ENCODE measurements at regions not wholly inside any gene's neighbourhood (a gene's known extent, or its start where the extent isn't known, plus 50 kb on each side); places are given as distances from the start of the nearest gene placed in this dataset.
A peak's percentile ranks its signal among the peaks of the same experiment; 100 is the strongest.

DNA sequence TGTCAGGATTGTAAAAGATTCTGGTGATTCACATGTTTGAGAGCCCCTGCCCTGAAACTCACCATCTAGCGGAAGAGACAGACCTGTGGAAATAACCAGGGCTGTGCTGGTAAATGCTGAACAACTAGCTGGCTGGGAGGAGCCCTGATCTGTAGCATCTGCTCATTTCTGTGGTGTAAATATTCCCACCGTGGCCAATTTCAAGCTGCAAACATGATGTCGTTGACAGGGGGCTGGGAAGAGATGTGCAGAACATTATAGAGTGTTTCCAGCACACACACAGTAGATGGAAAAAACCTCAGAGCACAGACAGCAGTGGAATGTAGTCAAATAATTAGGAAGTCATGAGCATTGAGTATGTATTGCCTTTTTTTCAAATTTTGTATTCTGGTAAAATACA lies 138.2 kb downstream of the PHETA1 start:
- no peak for DNase-seq (ENCODE audit: low spot score, unreplicated experiment)
- H3K4me3 Mint-ChIP-seq (ENCODE audit: low read depth), result no peak overlapping the region
- H3K27me3 Mint-ChIP-seq, result no peaks in the 10 kb centered on the region
- H3K4me1 Mint-ChIP-seq (ENCODE audit: low read depth), result no peaks in the 10 kb centered on the region
- H3K36me3 Mint-ChIP-seq (ENCODE audit: insufficient read depth), result peaks cover 13% of the 10 kb centered on the region
- no peaks in the 10 kb centered on the region for H3K9me3 Mint-ChIP-seq (ENCODE audit: low read depth)
- H3K27ac Mint-ChIP-seq, result no peak overlapping the region
- TF ChIP-seq, protein P1, sequence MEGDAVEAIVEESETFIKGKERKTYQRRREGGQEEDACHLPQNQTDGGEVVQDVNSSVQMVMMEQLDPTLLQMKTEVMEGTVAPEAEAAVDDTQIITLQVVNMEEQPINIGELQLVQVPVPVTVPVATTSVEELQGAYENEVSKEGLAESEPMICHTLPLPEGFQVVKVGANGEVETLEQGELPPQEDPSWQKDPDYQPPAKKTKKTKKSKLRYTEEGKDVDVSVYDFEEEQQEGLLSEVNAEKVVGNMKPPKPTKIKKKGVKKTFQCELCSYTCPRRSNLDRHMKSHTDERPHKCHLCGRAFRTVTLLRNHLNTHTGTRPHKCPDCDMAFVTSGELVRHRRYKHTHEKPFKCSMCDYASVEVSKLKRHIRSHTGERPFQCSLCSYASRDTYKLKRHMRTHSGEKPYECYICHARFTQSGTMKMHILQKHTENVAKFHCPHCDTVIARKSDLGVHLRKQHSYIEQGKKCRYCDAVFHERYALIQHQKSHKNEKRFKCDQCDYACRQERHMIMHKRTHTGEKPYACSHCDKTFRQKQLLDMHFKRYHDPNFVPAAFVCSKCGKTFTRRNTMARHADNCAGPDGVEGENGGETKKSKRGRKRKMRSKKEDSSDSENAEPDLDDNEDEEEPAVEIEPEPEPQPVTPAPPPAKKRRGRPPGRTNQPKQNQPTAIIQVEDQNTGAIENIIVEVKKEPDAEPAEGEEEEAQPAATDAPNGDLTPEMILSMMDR (IDR thresholded peaks at IDR 0.05; ENCODE audit: unreplicated experiment), result no peak

DNA sequence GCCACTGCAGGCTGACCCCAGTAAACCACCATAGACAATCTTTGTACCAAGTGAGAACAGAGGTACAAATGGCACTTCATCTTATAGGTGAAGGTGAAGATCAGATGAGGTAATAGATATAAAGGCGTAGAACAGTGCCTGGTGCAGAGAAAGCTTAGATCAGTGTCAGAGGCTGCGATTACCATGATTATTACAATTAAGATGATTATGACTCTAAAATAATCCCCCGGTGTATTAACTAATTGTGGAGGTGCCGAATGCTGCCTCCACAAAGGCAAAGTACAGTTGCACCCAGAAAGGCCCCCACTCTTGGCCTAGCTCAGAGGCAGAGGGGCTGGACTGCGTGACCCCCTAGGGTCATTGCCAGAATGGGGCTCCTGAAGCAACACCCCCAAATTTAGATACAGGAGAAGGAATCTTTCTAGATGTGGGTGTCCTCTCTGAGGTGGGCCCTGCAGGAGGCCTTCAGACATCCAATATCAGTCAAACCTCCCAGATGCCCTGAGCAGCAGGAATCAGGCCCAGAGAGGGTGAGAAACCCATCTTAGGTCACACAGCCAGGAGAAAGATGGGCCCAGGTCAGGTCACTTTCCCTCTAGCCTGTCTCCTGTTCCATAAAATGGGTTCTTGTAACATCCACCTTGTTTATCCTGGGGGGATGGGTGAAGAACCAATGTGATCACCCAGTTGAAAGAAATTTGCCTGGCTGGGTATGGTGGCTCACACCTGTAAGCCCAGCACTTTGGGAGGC lies 139.8 kb downstream of the PHETA1 start:
- Mint-ChIP-seq H3K9me3 (ENCODE audit: low read depth) (no peaks in the 10 kb centered on the region), H3K4me1 (ENCODE audit: low read depth) (no peaks in the 10 kb centered on the region), H3K4me3 (ENCODE audit: low read depth) (no peak overlapping the region), H3K27me3 (no peaks in the 10 kb centered on the region), H3K27ac (no peak overlapping the region), H3K36me3 (ENCODE audit: insufficient read depth) (peaks cover 13% of the 10 kb centered on the region)
- TF ChIP-seq, protein P1 (IDR thresholded peaks at IDR 0.05; ENCODE audit: unreplicated experiment), result no peak
- DNase-seq (ENCODE audit: low spot score, unreplicated experiment), result no peak

DNA sequence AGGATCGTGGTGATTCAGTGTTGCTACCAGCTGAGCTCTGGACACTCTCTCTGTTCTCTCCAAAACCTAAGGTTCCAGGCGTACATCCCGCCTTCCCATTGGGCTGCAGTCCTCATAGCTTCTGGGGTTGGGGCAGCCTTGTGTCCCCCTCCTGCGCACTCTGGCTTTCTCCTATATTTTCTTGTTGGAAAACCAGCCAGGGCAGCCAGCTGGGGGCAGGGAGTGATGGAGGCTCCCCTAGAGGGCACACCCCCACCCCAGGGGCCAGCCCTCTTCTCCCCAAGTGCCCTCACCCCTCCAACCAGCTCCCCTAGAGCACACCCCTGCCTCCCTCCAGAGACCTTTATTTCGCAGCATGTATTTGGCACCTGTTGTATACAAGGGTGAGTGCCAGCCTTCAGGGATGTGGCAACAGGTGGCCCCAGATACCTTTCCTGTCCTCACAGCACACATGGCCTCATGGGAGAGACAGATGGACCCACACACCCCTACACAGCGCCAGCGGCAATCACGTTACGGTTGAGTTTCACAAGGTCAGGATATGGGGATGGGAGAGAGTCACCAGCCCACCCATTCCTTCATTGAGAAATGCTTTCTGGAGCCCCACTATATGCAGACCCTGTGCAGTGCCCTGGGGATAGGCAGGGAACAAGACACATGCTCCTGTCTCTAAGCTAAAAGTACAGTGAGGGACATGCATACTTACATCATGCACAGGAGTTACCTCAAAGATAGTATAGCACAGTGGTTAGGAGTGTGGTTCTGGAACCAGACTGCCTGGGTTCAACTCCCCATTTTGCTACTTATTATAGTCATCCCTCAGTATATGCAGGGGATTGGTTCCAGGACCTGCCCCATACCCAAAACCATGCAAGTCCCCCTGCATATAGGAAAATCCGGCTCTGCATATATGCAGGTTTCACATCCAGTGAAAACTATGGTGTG lies 141.1 kb downstream of the PHETA1 start:
- peaks cover 9% of the 10 kb centered on the region for H3K36me3 Mint-ChIP-seq (ENCODE audit: insufficient read depth)
- H3K4me1 Mint-ChIP-seq (ENCODE audit: low read depth), result no peaks in the 10 kb centered on the region
- no peaks in the 10 kb centered on the region for H3K9me3 Mint-ChIP-seq (ENCODE audit: low read depth)
- H3K4me3 Mint-ChIP-seq (ENCODE audit: low read depth), result no peak overlapping the region
- no peaks in the 10 kb centered on the region for H3K27me3 Mint-ChIP-seq
- TF ChIP-seq, protein P1 (IDR thresholded peaks at IDR 0.05; ENCODE audit: unreplicated experiment), result no peak
- DNase-seq (ENCODE audit: low spot score, unreplicated experiment), result no peak
- H3K27ac Mint-ChIP-seq, result no peak overlapping the region

DNA sequence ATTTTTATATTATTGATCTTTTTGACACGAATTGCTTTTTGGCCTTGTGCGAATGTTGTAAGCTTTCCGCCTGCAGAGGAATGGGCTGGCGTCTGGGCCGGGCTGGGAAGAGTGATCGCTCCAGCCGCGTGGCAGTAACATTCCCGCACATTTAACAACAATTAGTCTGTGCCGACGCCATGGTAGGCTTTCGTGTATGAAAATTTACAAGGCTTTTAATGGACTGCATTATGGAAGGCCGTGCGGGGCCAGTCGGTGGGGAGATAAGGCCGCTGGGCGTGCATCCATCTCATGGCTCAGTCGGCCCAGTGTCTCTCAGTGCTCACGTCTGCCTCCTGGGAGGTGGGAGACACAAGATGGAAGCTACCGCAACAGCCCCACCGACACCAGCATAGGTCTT lies 142.2 kb downstream of the PHETA1 start:
- Mint-ChIP-seq H3K36me3 (ENCODE audit: insufficient read depth) (peaks cover 7% of the 10 kb centered on the region), H3K4me3 (ENCODE audit: low read depth) (no peak overlapping the region), H3K27me3 (no peaks in the 10 kb centered on the region), H3K27ac (peak overlapping the region; percentile 36), H3K4me1 (ENCODE audit: low read depth) (no peaks in the 10 kb centered on the region), H3K9me3 (ENCODE audit: low read depth) (no peaks in the 10 kb centered on the region)
- TF ChIP-seq, protein P1 (IDR thresholded peaks at IDR 0.05; ENCODE audit: unreplicated experiment), result no peak
- DNase-seq (ENCODE audit: low spot score, unreplicated experiment), result no peak

DNA sequence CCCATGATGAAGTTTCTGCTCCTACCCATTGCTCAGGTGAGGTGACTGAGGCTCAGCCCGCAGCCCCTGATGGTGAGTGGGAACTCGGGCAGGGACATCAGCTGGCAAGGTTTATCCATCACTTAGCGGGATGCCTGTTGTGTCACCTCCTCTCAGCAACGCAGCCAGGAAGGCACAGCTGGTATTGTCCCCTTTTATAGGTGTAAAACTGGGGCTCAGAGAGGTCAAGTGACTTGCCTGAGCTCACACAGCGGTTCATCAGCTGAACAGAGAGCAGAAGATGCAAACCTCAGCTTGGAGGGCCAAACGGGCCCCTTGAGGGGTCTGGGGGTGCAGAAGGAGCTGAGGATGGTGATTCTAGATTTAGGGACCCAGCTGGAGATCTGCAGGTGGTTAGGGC lies 143.6 kb downstream of the PHETA1 start:
- Mint-ChIP-seq H3K27ac (no peak overlapping the region), H3K4me3 (ENCODE audit: low read depth) (no peak overlapping the region), H3K9me3 (ENCODE audit: low read depth) (no peaks in the 10 kb centered on the region), H3K36me3 (ENCODE audit: insufficient read depth) (peaks cover 4% of the 10 kb centered on the region), H3K27me3 (no peaks in the 10 kb centered on the region), H3K4me1 (ENCODE audit: low read depth) (no peaks in the 10 kb centered on the region)
- DNase-seq (ENCODE audit: low spot score, unreplicated experiment), result no peak
- TF ChIP-seq, protein P1 (IDR thresholded peaks at IDR 0.05; ENCODE audit: unreplicated experiment), result no peak

Data from progenitor cell of endocrine pancreas (in vitro differentiated cells).